PC-3 (cell line): ENCODE measurements at regions not wholly inside any gene's neighbourhood (a gene's known extent, or its start where the extent isn't known, plus 50 kb on each side); places are given as distances from the start of the nearest gene placed in this dataset.

ENCODE experiments used
- CTCF ChIP-seq: fragments of 300-600 bp; sonication (generic); conservative IDR thresholded peaks from 2 replicates; pipeline ENCODE4 v1.5.1; 2017; ENCODE audit warnings: antibody characterized with exemption, low read depth, mild to moderate bottlenecking, low read length
- EZH2 ChIP-seq: fragments of 300-600 bp; sonication (generic); IDR thresholded peaks from one replicate; pipeline ENCODE4 v1.6.1; 2017; ENCODE audit warnings: antibody characterized with exemption, mild to moderate bottlenecking, low read length; ENCODE audit not compliant: unreplicated experiment
- EZH2phosphoT487 ChIP-seq: fragments of 300-600 bp; sonication (generic); IDR thresholded peaks from 2 replicates; pipeline ENCODE4 v1.6.1; 2018; ENCODE audit warnings: mild to moderate bottlenecking, antibody characterized with exemption, low read length, borderline replicate concordance

GRCh38 chr16:82396509-82396908 lies 226.5 kb upstream of the MPHOSPH6 start:
- TF ChIP-seq CTCF (no peak), EZH2phosphoT487 (no peak), EZH2 (no peak)
